Stimulated activated CD8-positive, alpha-beta memory T cell treated with anti-CD3 and anti-CD28 coated beads, Interleukin-12 subunit alpha, Interleukin-12 subunit beta, amount 100 ng/mL, for 24 hours (primary cell): ENCODE measurements at regions not wholly inside any gene's neighbourhood (a gene's known extent, or its start where the extent isn't known, plus 50 kb on each side); places are given as distances from the start of the nearest gene placed in this dataset.
"Not testable (repeated sequence)": the region's sequence is repeated elsewhere in the genome, so short reads cannot be mapped to it uniquely, and the experiment has no call there.

Experiments
- DNase-seq: peaks from one replicate; pipeline ENCODE4 v3.0.0-alpha.2; 2020; ENCODE audit errors: extremely low read depth

GRCh38 chr2:14752295-14752694 is 119.8 kb downstream of the LRATD1 start:
- DNase-seq: no peak

- DNase-seq: no peak
Measured at GRCh38 chr2:14756122-14756541, 123.6 kb downstream of the LRATD1 start.

DNA sequence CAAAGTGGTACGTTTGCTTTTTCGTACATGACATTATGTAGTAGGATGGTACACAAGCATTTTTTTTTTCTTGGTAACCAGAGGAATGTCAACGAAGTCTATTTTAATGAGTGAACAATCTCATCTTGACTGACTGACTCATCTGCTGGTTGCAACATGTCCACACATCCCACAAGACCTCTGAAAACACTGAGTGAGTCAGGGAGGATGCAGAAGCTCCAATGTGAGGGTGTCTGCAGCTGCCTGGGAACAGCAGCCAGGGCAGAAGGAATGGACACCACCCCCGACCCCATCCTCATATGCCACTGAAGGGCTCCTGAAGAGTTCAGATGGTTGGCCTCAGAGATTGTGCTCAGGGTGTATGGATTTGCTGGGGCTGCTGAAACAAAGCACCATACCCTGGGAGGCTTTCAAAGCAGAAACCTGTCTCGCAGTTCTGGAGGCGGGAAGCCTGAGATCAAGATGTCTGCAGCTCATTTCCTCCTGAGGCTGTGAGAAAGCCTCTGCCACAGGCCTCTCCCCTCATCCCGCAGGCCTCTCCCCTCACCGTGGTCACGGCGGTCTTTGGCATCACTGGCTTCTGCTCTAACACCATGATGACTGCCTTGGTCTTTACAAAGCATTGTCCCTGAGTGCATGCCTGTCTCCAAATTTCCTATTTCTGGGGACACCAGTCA is 124.6 kb downstream of the LRATD1 start:
- DNase-seq: no peak

- no peak for DNase-seq
Measured at GRCh38 chr2:14759082-14759481, 126.6 kb downstream of the LRATD1 start.

DNA sequence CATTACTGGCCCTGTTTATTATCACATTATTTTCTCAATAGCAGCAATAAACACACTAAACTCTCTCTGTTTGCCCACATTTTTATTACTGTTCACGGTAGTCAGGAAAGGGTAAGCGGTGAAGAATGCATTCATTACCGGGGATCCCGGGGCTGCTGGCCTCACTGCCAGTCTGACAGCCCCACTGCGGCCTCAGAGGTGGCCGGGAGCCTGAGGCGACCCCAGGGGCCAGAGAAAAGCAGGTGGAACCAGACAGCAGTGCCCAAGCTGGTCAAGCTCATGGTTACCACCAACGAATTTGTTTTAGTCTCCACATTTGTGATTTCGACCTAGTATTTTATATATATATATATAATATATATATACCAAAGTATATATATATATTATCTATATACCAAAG is 127.7 kb downstream of the LRATD1 start:
- DNase-seq: no peak

- no peak for DNase-seq
Measured at GRCh38 chr2:14761118-14761517, 128.6 kb downstream of the LRATD1 start.

DNA sequence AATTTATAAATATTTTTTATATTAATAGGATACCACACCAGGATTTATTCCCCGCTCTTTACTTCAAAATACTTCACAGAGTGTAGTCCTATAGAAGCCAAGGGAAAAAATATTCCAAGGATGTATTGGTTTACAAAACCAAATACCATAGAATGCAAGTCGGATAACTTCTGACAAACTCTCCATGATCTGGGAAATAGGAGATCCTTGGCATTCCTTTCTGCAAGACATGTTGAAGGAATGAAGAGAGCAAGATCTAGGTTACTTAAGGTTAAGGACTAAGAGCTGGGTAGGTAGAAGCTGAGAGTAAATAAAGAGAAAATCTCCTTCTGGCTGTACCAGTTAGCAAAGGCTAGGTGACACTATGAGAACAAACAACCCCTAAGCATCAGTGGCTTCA is 141.2 kb downstream of the LRATD1 start:
- no peak for DNase-seq

GRCh38 chr2:14774436-14774968 is 142.0 kb downstream of the LRATD1 start:
- DNase-seq: no peak

DNA sequence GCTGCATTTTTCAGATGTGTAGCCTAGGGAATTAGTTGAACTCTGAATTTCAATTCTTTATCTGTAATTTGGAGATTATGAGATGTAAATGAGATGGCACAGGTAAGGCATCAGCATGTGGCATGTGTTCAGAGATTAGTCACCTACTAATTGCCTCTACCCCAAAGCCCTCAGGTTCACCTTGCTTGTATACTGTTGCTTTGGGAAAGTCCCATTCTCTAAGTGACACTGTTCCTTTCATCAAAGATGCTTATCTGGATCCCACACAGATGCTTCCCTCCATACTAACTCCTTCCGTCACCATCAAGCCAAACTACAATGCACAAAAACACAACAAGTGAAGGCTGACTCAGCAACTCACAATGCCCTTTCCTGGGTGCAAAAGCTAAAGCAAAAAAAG is 143.7 kb downstream of the LRATD1 start:
- DNase-seq: no peak

GRCh38 chr2:14778015-14778414 is 145.5 kb downstream of the LRATD1 start:
- no peak for DNase-seq

DNA sequence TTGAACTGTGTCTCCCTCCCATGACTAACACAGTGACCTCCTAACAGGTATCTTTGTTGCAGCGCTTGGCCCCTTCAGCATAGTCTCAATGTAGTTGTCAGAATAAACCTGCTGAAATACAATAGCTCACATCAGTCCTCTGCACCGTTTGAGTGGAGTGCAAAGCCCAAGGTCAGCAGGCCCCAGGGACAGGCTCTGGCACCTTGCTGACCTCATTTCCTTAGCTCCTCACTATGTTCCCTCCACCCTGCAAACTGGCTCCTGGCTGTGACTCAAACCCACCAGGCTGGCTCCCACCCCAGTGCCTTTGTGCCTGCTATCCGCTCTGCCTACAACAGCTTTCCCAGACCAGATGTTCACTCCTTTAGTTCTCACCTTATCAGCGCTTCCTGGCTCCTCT is 146.7 kb downstream of the LRATD1 start:
- DNase-seq: no peak

DNA sequence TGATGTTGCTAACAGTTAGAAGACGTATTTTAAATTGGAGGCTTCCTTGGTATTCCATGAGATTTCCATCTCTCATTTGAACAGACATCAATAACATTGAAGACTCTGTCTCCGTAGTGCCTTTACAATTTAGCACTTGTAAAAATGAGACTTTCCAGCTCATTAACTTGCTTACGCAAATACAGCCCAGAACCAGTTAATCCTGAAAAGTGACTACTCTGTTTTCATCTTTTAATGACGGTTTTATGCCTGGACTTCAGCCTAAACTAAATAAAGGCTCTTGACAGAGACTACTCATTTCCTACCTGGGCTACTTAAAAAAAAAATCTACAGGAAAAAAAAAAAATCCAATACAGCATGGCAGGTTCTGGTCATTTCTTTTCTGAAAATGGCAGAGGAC is 148.6 kb downstream of the LRATD1 start:
- no peak for DNase-seq

- DNase-seq: not testable (repeated sequence)
Measured at GRCh38 chr2:14788814-14789213, 156.3 kb downstream of the LRATD1 start.

- no peak for DNase-seq
Measured at GRCh38 chr2:14790041-14790640, 157.6 kb downstream of the LRATD1 start.

DNA sequence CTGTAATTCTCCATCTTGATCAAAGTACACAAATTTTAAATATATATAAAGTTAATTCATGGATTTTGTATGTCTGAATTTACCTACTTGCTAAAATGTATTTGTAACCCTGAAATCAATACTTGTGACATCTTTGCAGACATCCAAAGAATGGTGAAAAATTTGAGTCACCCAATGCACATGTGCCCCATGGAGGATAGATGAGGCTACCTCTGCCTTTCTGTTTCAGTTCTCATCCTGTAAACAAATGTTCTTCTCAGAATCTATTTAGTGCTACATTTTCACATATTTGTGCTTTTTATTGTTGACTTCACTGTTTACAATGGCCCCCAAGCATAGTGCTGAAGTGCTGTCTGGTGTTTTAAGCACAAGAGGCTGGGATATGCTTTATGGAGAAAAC is 171.5 kb downstream of the LRATD1 start:
- no peak for DNase-seq

GRCh38 chr2:14804902-14805301 is 172.4 kb downstream of the LRATD1 start:
- DNase-seq: no peak

DNA sequence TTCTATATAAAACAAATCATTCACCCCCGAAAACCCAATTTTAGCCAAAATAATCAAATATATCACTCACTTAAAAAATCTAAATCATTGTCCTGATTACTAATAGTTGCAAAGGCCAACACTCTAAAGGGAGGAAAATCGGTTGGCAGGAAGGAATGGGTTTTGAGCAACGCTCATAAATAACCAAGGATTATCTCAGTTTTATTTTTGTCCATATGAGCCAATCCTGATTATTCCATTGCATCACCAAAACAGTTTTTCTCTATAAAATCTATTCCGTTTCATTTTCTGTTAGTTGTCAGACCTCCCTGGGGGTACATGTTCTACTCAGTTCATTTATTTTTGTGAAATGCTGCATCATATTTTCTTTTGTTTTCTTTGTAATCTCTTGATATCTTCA is 174.1 kb downstream of the LRATD1 start:
- no peak for DNase-seq

DNA sequence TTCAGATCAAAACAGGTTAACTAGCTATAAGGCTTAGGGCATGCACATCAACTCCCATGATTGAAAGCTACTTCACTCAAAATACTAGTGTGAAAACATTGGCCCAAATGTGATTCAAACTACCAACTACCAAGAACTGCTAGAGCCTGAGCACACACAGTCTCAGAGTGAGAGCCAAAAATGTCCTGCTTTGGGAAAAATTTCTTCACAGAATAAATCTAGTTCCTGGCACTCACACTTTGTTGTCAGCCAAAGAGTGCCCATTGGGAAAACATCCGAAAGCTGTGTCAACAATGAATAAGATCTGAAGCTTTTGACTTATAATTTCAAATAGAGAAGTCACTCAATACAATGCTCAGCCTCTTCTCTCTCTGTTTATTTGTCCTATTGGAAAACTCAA is 182.7 kb downstream of the LRATD1 start:
- DNase-seq: no peak

DNA sequence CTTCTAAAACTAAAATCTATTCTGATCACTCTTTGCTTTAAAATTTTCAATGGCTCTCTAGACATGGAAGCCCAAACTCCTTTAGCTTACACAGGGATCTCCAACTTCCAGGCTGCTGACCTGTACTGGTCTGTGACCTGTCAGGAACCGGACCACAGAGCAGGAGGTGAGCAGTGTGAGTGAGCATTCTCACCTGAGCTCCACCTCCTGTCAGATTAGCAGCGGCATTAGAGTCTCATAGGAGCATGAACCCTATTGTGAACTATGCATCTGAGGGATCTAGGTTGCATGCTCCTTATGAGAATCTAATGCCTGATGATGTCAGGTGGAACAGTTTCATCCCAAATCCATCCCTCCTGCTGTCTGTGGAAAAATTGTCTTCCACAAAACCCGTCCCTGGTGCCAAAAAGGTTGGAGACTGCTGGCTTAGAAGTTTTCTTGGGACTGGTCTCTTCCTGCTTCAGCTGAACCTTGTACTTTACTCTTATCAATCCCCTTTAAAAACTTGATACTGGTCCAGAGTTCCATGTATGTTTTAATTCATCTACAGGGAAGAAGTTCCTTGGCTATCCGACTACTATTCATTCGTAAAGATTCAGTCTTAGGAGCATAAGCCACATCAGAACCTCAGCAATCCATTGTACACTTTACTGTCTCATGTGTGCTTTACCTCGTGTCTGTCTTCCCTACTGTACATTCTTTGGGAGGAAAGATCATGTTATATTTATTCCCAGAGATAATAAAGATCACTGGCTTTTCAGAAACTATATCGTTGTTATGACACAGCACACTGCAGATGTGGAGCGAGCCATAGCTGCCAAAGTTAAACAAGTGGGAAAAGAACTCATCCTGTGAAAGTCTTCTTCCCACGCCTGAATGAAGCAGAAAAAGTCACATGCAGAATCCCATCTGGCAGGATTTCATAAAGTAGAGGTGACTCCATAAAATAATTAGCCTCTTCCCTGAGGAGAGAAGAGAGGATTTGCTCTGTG is 183.8 kb downstream of the LRATD1 start:
- no peak for DNase-seq

DNA sequence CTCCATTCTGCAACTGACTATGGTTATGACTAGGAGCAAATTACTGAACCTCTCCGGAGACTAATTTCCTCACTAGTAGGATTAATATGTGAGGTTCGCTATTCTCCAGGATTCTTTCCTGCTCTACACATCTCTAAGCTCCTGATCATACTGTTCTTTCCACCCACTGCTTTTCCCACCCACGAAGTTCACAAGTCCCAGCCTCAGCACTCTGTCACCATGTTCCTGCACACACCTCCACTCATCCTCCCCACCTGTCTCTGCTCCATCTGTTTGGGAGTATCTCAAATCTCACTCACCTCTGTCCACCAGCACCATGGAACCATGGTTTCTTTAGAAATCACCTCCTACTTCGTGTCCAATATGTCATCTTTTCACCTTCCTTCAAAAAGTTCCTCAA is 185.3 kb downstream of the LRATD1 start:
- DNase-seq: no peak

DNA sequence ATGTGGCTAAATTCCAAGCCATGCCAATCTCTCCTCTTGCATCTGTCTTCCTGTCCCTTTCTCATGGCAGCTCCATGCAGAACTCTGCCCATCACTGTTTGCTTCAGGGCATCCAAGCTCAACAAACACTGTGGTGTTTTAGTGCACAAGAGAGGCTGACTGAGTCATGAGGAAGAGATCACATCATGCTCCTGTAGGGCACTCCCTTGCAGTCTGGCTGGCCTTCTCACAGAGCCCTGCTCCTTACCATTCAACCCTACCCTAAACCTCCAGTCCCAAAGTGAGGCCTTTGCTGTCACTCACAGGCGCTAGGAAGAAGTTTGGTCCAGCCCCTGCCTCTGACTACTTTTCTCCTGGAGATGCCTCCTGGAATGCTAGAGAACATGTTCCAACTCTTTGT is 194.0 kb downstream of the LRATD1 start:
- no peak for DNase-seq

DNA sequence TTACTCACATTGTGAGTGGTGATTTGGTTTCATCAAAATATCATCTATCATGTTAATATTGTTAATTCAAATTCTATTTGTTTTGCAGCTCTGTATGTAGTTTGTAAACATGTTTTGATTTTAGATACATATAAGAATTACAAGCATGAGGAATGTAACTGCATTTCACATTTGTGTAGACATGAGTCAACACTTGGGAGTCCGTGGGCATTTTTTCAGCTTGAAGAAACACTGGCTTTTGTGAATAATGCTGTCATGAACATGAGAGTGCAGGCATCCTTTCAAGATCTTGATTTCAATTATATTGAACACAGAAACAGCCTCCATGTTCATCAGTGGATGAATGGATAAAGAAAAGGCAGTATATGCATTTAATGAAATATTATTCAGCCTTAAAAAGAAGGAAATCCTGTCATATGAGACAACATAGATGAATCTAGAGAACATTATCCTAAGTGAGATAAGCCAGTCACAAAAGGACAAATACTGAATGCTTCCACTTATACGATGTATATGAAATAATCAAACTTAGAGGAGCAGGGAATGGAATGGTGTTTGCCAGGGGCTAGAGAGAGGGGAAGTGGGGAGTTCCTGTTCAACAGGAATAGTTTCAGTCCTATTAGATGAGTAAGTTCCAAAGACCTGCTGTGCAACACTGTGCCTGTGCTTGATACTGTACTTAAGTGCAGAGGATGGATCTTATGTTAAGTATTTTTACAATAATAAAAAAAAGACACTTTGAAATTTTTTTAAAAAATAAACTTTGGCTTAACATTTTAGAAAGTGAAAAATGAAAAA is 194.9 kb downstream of the LRATD1 start:
- no peak for DNase-seq
